Stimulated activated CD8-positive, alpha-beta memory T cell treated with anti-CD3 and anti-CD28 coated beads, Interleukin-7, amount 100 ng/mL, for 4 hours (primary cell): ENCODE measurements at regions not wholly inside any gene's neighbourhood (a gene's known extent, or its start where the extent isn't known, plus 50 kb on each side); places are given as distances from the start of the nearest gene placed in this dataset.

Experiments
- DNase-seq, 2 donors: peaks; one replicate each; pipeline ENCODE4 v3.0.0-alpha.2; 2020; ENCODE audit warnings: low read depth in 2 of 2

DNA sequence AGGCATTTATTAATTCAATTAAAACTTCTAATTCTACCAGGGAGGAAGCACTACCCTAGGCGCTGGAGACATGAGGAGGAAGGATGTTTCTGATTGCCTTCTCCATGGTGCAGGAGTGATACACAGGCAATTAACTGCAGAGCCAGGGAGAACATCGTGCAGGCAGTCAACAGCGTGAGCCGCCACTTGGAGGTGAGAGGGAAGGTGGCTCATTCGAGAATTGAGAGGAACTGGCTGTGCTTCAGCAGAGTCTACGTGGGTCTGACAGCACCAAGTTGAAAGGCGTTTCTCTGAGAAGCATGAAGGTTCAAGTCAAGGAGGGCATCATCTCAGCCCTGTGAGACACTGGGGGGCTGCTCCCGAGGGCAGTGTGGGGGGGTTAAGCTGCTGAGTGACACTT is 388.7 kb upstream of the MYT1L start:
- no peak for DNase-seq

DNA sequence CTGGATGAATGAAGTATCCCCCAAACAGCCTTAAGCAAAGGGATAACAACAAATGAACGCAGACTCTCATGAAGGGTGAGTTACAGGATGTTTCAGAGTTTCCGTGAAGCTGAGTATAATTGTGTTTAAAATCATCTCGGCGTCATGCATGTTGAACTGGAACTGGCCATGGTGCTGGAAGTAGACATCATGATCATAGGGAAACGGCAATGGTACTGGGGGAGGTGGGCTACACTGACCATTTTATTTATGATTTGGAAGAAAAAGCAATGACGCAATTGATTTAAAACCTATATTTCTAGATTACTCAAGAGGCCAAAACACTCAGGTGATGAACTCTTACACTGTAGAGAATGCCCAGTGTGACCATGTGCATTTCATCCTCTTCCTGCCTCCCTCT is 387.9 kb upstream of the MYT1L start:
- no peak for DNase-seq

DNA sequence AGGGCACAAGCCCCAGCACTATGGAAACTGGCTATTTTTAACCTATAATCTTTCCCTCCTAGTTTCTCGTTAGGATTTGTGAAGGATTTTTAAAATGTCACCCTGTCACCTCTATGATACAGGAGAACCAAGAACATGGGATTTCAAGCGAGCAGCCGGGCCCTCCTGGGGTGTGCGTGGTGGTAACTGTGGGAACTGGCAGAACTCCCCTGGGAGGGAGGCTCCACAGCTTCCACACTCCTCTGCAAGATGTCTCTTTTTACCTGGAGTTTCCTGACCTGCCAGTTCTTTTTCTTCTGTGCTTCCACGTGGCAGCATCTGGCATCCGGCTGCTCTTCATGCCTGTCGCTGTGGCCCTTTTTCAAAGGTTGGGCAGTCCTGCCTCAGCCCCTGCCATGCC is 386.3 kb upstream of the MYT1L start:
- no peak for DNase-seq

DNA sequence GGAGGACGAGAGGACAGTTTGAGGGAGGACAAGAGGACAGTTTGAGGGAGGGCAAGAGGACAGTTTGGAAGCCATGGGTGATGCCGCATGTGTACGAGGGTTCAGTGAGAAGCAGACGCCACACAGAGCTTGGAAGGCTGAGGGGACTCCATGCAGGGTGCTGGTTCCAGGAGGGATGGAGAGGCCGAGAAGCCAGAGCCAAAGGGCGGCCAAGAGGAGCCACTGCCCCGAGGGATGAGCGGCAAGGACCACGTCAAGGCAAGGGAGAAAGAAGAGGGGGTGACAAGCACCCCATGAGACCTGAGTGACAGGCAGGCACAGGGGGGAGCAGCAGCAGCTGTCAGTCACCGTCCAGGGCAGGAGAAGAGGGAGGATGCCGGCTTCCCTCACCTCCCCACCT is 385.7 kb upstream of the MYT1L start:
- DNase-seq: no peak

DNA sequence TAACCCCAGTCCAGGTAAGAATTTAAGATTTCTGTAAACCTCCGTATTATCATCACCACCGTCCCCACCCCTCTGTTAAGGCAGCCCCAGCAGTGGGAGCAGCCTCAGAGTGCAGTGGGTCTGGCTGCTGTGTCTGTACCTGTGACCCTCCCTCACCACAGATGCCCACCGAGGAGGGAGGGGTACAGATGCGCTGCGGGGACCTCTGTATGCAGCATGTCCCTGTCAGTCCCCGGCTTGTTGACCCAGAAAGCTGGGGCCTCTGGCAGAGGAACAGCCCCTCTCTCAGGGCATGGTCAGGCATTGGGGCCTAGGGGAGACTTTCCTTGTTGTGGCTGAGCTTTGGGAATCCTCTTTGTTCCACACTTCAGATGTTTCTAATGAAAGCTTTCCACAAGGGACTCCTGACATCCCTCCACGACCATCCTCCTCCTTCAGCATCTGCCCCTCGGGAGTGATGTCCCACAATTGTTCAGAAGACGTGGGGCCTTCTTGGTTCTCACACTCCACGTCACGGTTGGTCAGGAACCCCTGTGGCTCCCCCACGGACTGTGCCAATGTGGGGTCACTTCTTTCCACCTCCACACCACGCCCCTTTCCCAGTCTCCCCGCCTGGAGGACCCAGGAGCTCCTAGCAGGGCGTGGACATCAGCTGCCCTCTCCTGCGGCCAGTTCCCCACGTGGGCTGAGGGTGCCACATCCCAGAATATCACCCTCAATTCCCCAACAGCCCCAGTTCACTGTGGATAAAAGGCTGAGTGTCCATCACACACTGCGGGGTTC is 384.2 kb upstream of the MYT1L start:
- DNase-seq: no peak

DNA sequence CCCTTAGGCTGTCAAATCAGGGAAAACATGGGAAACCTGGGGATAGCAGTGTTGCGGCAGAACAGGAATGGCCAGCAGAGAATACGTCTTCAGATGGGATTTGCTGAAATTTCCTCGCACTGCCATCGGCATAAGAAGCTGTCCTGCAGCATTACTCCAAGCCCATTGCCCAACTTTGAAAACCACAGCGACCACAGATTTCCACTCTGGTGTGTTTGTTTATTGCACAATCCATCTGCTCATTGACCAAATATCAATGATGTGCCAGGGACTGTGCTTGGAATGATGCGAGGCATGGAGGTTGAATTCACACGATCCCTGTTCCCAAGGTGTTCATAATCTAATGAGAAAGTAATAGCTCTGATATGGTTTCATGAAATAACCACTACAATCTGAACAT is 383.3 kb upstream of the MYT1L start:
- DNase-seq: no peak

DNA sequence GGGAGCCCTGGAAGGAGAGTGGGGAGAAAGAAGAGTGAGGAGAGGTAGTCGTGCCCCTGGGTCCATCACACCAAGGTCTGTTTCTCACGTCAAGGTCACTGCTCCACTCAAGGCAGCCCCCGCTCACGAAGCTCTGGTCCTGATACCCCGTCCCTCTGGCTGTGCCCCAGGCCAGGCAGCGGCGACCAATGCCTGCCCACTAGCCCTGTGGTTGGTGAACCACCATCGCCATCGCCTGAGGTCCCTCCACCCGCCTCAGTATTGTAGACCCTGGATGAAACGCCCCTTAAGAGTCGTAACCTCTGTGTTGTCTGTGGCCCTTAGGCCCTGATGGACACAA is 378.3 kb upstream of the MYT1L start:
- DNase-seq: no peak

DNA sequence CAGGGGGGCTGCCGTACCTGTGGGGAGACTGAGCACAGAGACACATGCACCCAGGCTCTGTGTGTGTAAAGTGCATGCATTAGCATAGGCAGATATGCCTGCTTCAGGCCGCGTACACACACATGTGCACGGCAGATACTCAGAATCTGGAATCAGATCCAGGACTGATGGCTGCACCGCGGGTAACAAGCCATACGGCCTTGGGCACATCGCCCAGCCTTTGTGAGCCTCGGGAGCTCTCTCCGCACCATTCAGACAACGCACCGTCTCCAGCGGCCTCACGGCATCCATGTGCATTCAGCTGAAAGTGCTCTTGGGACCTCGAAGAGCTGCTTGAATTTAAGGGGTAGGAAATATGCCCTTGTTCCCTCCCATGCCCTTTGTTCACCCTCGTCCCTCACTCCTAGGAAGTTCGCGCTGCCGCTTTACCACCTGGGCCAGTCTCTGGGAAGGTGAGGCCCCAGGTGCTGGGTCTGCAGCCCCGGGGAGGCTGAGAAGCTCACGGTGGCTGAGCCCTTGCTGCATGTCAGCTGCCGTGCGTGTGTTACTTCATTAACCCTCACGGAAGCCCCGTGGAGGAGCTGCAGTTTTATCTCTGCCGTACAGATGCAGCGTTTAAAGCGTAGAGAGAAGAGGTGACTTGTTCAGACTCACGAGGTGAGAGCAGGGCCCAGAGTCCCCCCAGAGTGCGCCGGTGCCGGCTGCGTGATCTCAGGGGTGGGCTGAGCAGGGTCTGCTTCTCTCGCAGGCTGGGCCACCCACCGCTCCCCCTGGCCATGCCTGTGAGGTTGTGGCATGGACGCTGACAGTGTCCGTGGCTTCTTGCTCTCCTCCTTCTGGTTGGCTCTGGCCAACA is 377.7 kb upstream of the MYT1L start:
- no peak for DNase-seq

DNA sequence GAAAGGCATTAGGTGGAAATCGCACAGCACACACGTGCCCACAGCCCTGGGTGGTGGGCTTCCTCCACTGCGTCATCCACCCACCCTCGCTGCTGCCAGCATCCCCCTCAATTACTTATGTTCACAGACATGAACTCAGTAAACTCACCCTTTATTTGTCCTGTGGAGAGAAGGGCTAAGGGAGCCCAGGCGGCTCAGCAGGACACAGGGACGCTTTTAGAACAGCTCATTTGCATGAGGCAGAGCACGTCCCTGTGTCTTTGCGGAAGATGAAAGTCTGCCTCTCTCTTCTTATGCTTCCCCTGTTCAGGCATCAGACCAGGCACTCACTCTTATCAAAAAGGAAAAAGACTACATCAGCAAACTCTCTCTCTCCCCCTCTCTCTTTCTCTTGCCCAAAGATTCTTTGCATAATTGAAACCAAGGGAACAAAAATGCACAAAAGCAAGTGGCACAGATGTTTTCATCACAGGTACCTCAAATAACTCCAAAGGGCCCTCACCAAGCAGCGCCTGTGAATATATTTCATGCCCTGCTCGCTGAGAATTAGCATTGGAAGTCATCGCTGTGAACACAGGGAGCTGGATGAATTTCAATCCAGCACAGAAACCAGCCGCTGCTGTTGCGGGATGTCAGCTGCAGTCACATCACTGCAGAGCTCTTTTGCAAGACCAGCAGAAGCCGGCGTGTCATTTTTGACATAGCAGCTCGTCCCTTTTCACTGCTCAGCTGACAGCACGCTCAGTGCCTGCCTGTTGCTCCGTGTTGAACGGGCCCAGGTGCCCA is 376.3 kb upstream of the MYT1L start:
- no peak for DNase-seq

DNA sequence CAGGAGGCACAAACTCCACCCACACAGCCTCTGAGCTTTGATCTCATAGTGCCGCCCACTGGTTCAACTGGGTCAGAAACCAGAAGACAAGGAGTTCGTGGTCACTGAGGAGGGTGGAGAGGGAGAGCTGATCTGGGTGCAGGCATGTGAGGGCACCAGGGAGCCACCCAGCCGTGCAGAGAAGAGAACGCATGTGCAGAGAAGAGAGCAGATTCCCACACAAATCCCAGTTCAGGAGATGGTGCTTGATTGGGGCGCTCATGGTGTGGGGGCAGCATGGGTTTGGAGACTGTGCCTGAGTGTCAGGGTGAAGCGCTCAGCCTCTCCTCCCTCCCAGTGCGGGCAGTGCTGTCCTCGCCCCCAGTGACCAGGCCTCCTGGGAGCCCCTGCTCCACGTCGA is 375.2 kb upstream of the MYT1L start:
- DNase-seq: no peak

DNA sequence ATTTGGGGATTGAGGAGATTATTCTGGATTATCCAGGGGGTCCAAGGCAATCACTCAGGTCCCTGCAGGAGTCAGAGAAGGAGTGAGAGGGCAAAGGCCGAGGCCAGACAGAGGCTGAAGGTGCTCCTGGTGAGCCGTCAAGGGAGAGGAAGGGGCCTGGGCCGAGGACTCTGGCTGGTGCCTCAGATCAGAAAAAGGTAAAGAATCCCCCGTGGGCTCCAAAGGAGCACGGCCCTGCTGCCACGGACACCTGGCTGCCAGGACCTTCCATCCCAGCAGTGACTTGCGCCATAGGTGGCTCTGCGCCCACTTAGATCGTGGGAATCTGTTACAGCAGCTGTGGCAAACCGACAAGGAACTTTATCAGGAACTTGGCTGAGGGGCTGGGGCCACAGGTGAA is 374.8 kb upstream of the MYT1L start:
- DNase-seq: no peak

DNA sequence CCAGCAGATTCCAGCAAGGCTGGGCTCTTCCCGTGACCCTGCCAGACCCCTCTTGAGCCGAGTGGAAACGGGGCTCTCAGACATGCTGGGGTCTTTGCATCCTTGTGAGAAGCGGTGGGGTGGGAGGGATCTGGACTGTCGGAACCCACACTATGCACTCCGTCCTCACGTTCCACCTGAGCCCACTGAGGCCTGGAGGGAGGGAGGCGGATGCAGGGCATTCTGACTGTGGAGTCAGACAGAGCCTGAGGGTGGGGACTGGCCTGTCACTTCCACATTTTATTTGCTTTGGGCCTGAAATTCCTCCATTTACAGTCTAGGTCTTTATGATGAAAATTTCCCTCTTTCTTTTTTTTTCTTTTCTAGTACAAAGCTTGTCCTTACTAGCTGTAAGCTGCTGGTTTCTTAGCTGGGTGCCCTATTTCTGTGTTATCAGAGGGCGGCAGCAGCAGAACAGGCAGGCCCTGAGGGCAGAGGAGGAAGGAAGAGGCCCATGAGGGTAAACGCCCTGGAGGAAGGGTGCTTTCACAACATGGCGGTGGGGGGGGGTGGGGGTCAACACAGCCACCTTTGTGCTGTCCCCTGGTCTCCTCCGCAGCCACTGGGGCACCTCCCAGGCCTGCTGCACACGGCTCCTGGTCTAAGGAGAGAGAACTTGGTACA is 373.5 kb upstream of the MYT1L start:
- no peak for DNase-seq

DNA sequence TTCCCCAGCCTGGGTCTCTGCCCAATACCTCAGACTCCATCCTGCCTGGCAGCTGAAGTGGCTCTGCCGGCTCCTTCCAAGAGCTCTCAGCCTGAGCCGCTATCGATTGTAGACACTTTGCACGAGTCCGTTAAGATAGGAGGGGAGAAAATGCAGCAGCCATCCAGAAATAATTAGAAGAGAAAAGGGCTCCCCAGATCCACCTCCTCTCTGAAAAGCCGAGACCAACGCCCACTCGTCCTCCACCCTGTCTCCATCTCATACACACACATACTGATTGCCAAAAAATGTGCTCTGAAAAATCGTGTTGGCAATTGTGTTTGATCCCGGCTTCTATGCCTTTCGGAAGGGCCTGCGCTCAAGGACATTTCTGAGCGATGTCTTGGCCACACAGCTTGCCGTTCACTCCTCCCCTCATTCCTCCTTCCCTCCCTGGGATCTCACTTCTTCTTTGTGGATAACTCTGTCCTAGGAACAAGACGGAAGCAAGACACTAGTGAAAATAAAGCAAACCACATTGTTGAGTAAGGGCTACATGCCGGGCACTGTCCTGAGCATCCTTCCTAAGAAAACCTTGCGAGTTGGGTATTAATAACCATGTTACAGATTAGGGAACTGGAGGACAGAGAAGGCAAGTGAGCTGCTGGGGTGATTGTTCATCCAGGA is 372.8 kb upstream of the MYT1L start:
- DNase-seq: no peak

DNA sequence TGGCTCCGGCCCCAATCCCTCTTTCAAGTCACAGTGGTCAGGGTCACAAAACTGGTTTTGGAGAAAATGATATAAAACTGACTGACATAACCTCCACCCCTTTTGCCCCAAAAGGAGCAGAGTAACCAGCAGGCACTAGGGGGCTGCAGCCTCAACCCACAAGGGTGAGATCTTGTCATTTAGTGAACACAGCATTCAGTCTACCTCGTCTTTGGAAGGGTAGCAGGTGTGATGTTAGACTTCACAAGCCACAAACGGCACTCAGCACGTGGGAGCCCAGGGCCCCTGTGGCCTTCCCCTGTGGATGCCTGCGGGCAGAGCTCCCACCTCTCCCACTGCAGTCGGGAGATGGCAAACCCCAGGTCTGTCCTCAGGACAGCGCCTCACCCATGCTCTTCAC is 372.1 kb upstream of the MYT1L start:
- no peak for DNase-seq

DNA sequence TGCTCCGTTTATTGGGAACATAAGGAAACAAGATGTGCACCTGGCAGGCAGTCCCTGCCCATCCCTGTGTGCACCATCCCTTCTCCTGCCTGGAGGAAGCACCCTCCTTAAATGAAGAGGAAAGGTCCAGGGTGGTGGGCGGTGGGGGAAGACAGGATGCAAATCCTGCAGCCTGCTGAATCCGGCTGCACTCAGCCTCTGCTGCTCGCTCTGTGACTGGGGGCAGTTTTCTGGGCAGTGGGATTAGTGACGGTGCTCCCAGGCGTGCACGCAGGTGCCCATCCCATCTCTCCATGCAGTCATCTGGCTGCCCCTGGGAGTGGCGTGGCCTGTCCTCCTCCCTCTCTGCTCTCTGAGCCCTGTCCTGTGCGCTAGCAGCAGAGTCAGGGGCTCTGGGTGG is 371.3 kb upstream of the MYT1L start:
- DNase-seq: no peak

DNA sequence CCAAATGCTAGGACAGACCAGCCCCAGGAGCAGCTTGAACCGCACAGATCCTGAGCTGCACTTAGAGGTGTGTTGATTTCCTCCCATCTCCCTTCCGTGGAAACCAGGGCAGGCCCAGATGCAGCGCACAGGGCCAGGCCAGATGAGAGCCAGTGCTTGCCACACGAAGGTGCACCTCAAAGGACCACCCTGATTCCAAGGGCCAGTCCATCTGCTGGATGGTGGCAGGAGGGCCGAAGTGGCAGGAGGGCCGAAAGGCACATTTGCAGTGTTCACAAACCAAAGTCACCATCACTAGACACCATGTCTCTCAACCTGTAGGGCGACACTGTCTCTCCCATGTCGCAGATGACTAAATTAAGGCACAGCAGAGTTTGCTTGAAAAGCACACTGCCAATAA is 370.7 kb upstream of the MYT1L start:
- no peak for DNase-seq

DNA sequence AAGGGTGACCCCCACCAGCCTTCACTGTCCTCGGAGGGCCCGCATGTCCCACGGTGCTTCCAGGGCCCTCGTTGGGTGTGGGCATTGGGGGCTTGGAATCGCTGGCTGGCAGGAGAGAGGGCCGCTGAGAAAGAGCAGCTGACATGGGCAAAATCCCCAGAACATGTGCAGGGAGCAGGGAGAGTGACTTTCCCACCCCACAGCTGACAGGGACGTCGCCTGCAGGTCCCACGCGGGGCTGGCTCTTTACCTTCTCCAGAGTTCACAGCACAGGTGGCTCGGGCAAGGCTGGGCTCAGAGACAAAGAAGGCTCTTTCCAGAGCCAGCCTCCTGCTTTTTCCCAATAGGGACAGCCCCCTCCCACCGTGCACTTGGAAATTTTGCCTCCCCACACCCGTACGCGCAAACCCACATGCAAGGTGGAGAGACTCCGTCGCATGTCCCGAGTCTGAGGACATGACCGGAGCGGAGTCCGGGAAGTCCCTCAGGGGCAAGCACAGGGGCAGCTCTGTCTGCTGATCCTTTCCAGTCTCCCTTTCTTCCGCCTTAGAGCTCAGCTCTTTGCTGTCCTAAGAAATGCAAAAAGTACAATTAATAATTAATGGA is 370.2 kb upstream of the MYT1L start:
- DNase-seq: no peak

DNA sequence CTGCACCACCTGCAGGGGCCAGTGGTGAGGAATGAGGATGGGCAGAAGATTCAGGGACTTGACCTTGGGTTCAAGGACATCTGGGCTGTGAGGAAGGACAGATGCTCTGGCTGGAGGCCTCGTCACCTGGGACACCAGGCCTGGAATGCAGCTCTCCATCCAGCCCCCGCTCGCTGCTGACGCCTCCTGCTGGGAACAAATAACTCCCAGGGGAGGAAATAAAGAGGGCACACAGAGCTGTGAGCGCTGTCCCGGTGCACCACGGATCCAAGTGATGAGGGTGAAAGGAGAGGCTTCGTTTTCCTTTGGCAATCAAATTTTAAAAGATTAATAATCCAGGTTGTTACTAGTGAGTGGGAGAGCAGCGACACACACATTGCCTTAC is 368.0 kb upstream of the MYT1L start:
- DNase-seq: no peak

DNA sequence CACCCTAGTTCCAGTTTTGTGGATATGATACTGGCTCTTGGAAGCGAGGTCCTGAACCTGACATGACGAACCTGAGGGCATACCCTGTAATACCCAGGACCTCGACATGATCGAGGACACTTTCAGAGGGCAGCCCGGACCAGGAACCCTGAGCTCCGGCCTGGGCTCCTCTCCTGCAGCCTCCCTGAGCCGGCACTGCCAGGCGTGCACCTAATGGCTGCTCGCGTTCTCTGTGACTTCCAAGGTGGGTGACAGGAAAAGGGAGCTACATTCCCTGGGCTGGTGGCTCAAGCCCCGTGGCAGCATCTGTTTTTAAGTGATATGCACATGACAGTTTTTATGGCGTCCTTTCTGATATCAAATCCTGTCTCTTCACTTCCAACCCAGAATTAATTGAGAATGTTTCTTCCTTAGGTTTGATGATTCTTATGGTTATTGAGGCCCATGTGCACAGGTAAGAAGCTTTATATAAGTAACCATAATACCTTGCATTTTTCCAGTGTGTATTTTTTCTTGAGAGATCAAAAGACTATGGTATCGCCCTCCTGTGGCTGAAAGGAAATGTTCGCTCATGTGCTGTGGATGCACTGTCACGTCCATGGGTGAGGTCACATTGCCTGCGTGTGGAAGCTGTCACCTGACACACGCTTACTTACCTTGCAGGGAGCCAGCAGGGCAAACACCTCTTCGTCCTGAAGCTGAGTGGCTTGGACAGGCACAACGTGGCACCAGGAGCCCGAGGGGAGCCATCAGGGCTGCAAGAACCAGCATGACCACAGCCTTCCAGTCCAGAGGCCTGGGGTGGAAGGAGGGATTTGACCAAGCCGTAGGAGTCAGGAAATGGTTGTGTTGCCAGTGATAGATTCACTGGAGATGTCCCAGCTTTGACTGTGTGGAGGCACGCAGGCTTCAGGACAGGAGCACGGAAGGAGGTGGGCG is 367.4 kb upstream of the MYT1L start:
- no peak for DNase-seq
